GM19023 (cell line): ENCODE measurements at regions not wholly inside any gene's neighbourhood (a gene's known extent, or its start where the extent isn't known, plus 50 kb on each side); places are given as distances from the start of the nearest gene placed in this dataset.

Experiments
- ATAC-seq: cut with Tn5 transposase; IDR thresholded peaks from one replicate; pipeline ENCODE4 v1.9.1; 2021; ENCODE audit warnings: mild to moderate bottlenecking, moderate library complexity; ENCODE audit not compliant: unreplicated experiment

DNA sequence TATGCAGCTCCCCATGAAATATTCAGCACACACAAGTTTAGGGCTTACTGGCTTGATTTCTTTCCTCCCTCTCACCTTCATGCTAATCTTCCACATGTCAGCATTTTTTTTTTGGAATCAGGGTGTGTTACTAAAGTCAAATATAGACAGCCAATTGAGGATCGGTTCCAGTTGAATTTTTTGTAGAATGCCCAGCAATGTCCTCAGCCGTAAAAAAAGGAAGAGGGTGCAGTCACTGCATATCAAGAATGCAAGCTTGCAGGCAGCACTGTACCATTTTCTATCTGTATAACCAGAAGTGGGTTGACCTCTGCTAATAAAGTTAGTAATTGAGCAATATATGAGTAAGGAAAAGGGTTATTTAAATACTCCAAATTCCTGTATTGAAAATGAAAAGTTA lies 51.4 kb upstream of the CHMP2B start:
- ATAC-seq = no peak

DNA sequence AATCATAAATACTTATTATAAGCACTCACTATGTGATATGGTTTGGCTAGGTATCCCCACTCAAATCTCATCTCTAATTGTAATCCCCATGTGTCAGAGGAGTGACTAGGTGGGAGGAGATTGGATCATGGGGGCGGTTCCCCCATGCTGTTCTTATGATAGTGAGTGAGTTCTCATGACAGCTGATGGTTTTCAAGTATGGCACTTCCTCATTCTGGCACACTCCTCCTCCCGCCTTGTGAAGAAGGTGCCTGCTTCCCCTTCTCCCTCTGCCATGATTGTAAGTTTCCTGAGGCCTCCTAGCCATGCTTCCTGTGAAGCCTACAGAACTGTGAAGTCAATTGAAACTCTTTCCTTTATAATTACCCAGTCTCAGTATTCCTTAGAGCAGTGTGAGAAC lies 53.3 kb upstream of the CHMP2B start:
- ATAC-seq = no peak

DNA sequence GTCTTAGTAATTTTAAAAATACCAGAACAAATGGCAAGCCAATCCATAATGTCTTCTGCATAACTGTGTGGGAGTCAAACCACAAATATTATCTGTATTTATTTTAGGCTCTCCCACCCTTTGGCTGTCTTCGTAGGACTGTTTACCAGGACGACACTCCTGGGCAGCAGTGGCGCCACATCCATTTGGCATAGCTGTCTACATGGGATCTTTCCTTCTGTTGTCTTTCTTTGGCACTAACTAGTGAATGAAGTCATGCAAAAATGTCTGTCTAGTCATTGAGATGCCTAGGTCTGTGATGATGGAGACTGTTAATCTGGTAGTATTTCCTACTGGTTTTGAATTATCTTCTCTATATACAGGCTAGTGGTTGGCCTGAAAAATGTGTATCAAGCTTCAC lies 54.0 kb upstream of the CHMP2B start:
- no peak for ATAC-seq

DNA sequence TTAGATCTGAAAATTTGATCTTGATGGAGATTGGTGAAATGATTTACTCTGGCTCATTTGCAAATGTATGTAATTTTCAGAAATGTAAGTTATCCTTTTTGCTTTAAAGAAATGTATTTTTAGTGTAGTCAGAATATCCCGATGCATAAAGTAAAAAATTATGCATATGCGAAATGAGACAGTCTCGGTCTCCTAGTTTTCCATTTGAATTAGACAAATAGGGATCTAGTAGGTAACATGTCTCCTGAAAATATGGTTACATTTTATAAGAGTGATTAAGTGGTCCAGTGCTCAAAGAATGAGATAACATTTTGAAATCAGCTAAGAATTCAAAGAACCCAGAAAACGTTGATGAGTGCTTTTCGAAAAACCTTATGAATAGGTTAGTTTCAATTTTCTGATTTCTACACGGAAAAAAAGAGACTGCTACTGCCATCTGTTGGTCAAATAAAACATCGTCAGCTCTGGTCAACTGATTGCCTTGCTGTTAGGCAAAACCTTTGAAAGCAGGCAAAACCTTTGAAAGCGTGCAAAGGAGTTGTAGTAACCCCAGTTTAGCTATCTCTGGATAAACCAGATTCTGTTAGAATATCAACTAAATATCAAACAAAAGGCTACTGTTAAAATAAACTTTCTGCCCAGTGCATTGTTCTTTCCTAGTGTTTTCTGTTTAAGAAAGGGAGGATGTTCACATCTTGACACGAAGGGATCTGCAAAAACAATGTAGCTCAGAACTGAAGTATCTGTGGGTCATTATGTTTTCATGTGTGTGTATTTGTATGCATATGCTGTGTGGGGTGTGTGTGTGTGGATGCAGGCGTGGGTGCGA lies 59.3 kb upstream of the CHMP2B start:
- ATAC-seq = peak; percentile 80

DNA sequence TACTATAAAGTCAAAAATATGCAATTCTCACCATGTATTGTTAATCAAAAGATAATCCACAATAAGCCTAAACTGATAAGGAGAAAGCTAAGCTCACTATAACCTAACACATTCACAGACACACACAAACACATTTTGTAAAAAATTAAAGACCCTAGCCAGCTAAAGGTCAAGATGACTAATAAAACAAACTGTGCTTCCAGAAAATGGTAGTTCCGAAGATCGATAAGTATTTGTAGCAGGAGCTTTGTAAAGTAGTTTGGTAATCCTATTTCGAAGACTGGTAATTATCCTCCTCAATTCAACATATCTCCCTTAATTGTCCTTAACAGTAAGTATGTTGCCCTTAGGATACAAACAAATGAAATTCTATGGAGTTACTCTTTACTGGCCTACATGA lies 62.9 kb upstream of the CHMP2B start:
- no peak for ATAC-seq

DNA sequence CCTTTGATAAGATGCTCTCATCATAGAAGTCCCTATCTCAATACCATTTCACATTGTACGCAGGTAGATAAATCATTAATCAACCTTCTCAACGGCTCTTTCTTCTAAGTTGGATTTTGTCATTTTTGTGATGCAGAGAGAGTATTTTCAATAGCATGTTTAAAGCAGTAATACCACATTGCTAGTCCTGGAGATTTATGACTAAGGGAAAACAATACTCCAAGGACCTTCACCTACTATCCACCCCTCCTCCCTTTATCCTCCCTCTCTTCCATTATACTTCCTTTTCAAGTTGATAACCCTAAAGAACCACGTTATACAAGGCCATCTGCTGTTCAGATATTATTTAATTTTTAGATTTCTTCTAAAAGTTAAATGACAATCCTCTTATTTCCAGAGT lies 65.3 kb upstream of the CHMP2B start:
- no peak for ATAC-seq

DNA sequence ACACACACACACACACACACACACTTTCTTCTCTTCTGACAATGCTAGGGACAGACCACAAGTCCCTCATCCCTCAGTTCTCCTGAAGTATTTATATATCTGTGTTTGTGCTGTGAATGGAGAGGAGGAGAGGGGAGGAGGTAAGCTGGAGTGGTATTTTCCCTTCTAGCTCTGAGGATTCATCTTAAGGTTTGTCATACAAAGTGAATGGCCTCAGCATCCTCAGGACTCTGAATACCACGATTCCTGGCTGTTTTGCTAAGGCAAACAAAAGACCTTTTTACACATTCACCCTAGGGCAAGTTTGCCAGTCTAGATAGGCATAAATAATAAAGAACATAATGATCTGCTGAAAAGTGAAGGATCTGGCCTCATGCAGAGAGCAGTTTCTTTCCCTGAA lies 65.7 kb upstream of the CHMP2B start:
- no peak for ATAC-seq

DNA sequence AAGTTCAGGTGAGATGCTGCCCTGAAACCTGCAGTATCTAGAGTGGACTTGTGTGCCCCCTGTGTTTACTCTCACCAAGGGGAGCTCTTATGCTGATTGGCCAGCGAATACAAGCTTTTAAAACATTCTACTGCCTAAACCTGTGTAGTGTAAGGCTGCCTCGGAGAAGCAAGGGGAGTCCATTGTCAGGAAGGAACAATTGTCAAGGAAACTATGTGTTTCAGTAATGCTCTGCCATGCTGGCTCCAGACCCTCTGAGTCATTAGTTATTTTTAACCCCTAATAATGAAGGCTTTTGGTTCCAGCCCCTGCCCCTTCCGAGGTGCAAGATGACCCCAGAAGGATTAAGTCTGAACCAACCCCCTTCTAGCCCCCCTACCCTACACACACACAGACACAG lies 66.1 kb upstream of the CHMP2B start:
- ATAC-seq = no peak

DNA sequence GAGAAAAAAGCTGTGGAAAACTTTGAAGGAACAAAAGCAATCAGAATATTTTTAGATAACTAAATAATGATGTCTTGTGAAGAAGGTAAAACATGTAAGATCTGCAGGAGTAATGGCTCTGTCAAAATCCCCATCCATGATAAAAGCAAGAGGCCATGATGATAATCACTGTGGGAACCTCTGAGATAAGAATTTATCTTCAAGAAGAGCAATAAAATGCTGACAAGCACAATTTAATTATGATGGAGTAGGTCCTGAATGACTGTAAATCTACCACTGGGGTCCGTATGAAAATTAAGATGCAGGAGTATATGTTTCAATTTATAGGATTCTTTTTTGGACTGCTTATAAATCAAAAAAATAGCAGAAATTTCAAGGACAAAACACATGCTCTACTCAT lies 68.3 kb upstream of the CHMP2B start:
- no peak for ATAC-seq

DNA sequence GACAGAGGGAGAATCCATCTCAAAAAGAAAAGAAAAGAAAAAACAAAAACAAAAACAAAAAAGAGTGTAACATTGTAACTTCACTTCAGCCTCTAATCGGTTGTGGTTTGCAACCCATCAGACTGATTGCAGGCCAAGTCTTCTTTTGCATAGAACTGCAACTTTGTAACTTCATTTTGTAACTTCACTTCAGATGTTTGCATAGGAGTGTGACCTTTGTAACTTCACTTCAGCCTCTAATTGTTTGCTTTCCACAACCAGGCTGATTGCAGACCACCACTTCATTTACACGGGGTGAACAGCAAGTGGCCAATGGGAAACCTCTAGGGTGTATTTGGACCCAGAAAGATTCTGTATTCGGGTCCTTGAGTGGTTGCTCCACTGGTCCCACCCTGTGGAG lies 79.1 kb upstream of the CHMP2B start:
- no peak for ATAC-seq

DNA sequence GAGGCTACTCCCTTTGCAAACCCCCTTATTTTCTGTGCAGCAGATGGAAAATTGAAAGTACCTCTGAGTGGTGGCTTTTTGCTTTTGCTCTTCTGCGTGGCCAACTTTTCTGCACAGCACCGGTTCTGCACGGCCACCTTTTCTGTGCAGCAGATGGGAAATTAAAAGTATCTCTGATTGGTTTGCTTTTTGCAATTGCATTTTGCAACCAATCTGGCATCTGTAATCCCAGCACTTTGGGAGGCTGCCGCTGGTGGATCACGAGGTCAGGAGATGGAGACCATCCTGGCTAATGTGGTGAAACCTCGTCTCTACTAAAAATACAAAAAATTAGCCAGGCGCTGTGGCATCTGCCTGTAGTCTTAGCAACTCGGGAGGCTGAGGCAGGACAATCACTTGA lies 79.5 kb upstream of the CHMP2B start:
- ATAC-seq = no peak

DNA sequence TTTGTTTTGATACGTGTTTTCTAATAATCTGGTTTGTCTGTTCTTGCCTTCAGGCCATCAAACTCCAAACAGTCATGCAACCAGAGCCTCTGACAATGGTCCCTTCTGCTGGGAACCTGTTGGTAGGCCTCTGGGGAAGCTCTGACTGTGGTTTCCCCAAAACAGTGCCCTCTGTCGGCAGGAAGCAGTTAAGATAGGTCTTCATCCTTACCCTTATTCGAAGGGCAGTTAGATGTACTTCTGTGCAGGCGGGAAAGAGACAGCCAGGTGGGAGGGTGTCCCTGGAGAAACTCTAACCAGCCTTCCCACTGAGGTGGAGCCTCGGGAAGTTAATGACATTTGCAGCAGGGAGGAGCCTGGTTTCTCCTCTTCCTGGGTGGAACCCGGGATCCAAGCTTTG lies 81.6 kb upstream of the CHMP2B start:
- ATAC-seq = peak; percentile 66

DNA sequence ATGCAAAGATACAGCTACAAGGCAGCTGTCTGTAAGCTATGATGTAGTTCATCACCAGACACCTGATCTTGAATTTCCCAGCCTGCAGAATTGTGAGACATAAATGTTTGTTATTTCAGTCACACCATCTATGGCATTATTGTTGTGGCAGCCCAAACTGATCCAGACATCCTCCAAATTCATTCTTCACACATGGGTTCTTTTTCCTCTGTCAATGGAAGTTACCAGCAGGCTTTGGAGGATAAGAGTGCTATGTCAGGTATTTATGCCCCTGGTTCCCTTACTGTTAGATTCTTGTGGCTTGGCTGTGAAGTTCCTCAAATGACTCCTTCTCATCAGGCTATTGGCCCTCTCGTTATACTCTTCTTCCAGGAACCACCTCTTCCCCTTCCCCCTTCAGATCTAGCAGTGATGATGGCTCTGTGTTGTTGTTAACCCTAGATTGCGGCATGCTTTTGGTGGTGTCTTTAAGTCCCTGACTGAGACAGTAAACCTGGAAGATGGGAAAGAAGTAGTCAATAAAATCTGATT lies 91.0 kb upstream of the CHMP2B start:
- no peak for ATAC-seq

DNA sequence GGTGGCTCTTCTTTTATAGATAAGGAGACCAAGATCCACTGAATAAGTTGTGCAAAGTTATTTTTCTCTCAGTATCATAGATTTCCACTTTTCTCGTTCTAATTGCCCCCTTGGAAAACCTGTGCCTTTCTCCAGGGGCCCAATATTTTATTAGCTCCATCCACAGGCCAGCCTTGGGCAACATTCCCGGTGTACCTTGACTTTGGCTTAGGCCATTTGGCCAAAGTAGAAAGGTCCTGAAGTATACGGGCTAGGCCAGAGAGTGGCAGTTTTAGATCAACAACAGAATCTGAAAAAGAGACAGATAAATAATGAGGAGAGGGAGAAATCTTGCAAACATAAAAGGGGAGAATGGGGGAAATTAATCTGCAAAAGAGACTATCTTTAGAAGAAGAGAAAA lies 91.7 kb upstream of the CHMP2B start:
- no peak for ATAC-seq

DNA sequence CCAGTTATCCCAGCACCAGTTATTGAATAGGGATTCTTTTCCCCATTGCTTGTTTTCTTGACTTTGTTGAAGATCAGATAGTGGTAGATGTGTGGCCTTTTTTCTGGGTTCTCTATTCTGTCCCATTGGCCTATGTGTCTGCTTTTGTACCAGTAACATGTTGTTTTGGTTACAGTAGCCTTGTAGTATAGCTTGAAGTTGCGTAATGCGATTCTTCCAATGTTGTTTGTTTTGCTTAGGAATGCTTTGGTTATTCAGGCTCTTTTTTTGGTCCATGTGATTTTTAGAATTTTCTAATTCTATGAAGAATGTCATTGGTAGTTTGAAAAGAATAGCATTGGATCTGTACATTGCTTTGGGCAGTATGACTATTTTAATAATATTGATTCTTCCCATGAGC lies 94.3 kb upstream of the CHMP2B start:
- ATAC-seq = no peak

DNA sequence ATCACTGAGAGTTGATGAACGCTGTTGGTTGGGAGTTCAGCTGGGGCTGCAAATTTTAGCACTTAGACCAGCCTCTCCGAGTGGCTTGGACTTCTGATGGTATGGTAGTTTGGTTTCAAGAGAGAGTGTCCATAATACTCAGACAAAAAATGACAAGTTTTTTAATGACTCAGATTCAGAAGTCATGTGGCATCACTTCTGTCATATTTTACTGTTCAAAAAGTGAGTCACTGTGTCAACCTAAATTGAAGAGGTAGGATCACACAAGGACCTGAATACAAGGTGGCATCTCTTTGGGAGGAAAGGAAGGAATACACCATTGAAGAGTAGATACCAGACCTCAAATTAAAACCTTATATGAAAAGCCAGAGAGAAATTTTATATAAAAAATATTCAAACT lies 99.1 kb upstream of the CHMP2B start:
- ATAC-seq = no peak

DNA sequence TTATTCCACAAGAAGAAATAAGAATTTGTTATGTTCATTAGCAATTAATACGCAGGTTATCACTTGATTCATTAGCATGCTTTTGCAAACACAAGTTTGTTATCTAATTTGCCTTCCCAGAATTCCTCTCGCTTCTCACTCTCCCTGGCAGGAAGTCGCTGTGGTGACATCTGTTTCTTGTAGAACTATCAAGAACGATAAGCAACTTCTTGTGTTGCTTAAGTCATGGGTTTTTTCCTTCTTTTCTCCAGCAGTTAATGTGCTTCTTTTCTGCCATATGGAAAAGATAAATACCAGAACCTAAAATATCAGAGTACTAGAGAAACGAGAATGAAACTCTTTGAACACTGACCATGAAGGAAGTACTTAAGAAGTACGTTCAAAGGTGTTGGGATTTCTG lies 99.8 kb upstream of the CHMP2B start:
- ATAC-seq = no peak

DNA sequence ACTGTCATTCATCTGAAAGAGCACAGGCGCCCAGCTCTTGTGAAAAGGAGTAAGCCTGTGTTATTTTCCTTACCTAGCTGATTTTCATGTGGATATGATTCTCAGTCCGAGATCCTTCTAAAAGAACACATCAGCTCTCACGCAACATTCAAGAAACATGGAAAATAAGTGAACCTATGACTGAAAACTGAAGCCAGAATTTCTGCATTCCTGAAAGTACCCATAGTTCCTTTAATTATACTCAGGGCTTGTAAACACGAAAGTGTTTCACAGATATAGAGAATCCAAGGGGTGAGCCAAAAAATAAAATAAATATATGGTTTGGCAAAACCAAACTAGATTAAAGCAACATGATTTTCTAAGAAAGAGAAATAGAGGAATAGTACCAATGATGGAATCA lies 100.8 kb upstream of the CHMP2B start:
- ATAC-seq = no peak

DNA sequence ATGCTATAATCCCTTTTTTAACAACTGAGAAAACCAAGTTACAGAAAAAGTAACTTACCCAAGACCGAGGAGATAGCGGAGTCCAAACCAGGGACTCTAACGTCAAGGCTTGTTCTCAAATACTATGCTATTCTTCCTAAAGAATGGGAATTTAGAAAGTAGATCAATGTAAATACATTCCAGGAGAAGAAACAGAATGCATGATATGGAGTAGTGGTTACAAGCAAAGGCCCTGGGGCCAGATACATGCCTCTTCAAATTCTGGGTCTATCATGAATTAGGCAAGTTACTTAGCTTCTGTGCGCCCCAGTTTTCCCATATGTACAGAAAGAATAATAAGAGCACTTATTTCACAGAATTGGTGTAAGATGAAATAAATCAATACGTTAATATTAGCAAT lies 102.0 kb upstream of the CHMP2B start:
- no peak for ATAC-seq

DNA sequence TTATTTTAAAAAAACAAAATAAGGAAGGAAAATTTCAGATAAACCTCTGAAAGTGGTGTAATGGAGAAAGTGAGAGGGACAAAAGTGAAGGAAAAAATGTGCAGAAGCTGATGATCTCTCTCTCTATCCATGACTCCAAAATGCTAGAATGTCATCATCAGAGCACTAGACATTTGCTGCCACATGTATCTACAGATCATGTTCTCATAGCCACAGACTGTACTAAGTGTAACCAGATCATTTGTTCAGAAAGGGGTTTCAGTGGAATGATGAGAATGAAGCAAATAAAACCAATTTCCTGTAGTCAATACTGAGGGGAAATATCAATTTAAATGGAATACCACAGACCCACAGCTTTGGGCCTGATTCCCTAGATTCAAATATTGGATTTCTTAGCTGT lies 104.3 kb upstream of the CHMP2B start:
- ATAC-seq = no peak

DNA sequence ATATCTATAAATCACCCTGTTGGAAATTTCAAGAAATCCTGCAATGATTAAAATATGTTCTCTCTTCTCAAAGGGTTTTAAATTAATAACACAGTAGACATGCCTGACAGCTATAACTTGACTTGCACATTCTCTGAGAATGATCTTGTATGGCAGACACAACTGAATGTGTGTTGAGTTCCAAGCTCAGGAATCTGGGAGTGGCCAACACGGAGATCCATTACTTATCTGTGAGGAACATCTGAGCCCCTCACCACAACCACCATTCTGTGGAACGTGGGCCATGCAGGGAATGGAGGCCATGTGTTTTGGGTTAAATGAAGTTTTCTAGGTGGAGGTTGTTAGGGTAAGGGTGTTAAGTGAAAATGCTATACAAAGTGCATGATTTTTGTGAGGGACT lies 105.3 kb upstream of the CHMP2B start:
- no peak for ATAC-seq

DNA sequence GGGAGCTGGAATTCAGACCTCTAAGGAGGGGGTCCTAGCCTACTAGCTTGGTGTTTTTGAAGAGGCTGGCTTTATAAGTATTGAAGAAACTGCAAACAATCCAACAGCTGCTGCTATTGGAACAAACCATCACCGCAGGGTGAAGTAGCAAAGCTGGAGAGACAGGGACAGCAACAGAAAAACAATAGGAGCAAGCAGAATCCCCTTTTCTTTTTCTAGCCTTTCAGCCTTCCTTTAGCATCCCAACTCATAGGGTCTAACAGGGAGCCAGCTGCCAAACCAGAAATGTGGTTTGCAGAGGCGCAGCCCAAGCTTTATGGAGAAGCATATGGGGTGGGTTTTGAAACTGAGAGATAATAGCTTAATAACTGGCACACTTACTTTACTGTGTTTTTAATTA lies 106.2 kb upstream of the CHMP2B start:
- ATAC-seq = no peak

DNA sequence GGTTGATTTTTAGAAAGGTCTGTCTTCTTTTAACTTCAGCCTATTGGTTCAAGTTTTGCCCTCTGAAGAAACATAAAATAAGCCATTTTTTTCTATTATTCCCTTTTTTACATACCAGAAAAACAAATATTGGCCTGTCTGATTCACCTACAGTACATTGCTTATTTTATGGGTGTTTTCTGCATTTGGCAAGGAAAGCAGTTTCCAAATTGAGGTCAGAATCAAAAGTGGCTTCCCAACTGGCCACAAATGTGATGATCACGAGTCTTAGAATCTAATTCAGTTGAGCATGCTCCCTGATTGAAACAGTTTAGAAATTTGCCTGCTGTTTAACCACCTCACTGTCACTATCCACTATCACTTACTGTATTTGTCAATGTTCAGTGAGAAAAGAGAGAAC lies 106.9 kb upstream of the CHMP2B start:
- no peak for ATAC-seq
